OCI-LY7 (cell line): ENCODE measurements at regions not wholly inside any gene's neighbourhood (a gene's known extent, or its start where the extent isn't known, plus 50 kb on each side); places are given as distances from the start of the nearest gene placed in this dataset.

ENCODE experiments used
- CTCF ChIP-seq: fragments of 200-600 bp; sonication (generic); conservative IDR thresholded peaks from 2 replicates; pipeline ENCODE4 v1.5.1; 2014; ENCODE audit warnings: mild to moderate bottlenecking, antibody characterized with exemption, low read length, moderate library complexity, mixed read lengths
- EZH2phosphoT487 ChIP-seq: fragments of 200-600 bp; sonication (generic); IDR thresholded peaks from 2 replicates; pipeline ENCODE4 v1.6.1; 2018; ENCODE audit warnings: low read depth, borderline replicate concordance, mild to moderate bottlenecking, mixed run types, antibody characterized with exemption, low read length, moderate library complexity, mixed read lengths

GRCh38 chr4:79673377-79673776, 265.3 kb upstream of the GK2 start:
- TF ChIP-seq CTCF (no peak), EZH2phosphoT487 (no peak)
